ENCODE measurements at regions not wholly inside any gene's neighbourhood (a gene's known extent, or its start where the extent isn't known, plus 50 kb on each side); places are given as distances from the start of the nearest gene placed in this dataset.
"Not testable (repeated sequence)": the region's sequence is repeated elsewhere in the genome, so short reads cannot be mapped to it uniquely, and the experiment has no call there.

GRCh38 chr12:19972325-19973288, 395.7 kb upstream of the PDE3A start:
- no peak for DNase-seq

GRCh38 chr12:19978193-19978592, 390.1 kb upstream of the PDE3A start:
- no peak for DNase-seq

- DNase-seq: no peak
Measured at GRCh38 chr12:19979584-19979983, 388.8 kb upstream of the PDE3A start.

DNA sequence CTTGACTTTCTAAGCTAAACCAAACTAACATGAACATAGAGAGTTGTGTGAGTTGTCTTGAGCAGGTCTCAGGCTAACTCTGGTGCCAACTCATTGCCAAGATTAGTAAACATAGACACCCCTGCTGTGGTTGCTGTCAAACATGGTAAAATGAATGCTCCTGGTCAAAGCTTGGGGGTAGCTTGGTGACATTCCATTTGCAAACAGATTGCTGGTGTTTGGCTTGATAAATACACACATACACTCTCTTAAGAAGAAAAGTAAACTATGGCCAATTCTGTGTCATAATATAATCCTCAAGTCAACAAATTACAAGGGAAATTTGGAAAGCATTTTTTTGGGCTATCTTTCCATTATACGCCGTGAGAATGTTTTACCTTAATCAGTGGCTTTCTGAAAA, 386.4 kb upstream of the PDE3A start:
- no peak for DNase-seq

- DNase-seq: no peak
Measured at GRCh38 chr12:19988001-19988400, 380.3 kb upstream of the PDE3A start.

DNA sequence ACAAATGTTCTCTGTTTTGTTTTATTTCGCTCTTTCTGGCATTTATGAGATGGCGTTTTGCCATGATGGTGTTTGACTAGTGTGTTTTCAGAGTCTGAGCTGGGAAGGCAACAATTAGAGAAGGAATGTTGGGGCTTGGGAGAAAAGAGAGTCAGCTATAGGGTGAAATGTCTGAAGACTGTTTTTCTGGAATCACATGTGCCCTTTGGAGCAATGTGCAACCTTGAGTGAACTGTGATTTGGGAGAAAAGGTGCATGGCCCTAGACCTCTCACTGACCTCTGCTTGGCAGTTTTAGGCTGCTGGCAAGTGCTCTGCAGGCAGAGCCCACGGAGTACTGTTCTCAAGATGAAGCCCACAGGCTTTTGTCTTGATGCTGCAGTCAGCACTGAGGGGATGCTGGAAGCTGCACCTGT, 379.9 kb upstream of the PDE3A start:
- no peak for DNase-seq

DNA sequence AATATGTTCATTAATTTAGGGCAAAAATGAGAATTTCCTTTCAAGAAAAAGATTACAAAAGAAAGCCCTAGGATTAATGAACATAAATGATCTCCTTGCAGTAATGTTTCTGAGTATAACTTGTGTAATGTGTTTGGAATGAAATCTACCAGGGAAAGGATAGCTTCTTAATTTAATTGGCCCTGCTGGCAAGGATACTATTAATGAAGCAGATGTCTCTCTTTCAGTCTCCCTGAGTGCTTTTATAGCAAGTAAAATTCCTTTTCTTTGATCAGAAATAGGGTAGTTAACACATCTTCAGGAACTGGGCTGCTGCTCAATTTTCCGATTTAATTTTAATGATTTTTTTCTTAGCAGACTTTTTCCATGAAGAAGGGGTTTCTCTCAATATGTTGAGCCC, 379.4 kb upstream of the PDE3A start:
- no peak for DNase-seq

DNA sequence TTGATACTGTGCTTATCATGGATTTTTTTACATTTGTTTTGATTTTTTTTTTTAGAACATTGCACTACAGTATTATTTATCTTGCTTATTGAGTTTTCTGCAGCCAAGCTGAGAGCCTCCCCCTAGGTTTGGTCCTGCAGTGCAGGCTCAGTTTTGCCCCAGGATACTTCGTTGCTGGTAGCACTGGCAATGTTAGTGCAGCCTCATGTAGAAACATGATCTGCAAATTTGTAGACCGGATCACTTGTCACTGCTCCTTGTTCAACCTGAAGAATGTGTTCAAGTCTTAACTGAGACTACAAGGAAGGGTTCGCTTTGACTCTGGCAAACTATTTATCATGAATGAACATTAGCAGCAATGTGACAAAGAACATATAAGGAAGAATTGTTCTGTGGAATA, 377.2 kb upstream of the PDE3A start:
- no peak for DNase-seq

DNA sequence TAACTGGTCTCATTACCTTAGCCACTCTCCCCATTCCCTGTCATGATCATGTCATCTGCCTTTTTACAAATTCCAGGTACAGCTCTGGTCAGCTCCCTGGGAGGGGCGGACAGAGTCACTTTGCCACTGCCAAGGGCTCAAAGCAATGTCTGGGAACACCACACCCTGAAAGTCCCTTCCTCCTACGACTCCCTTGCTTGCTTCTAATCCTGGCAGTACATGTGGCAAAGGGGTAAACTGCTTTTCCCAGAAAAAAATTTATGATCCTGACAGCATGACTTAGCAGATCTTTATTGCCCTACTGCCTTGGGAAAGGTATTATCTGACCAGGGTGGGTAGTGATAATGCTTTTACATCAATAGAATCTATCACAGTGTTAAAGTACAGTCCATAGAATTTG, 376.0 kb upstream of the PDE3A start:
- no peak for DNase-seq

DNA sequence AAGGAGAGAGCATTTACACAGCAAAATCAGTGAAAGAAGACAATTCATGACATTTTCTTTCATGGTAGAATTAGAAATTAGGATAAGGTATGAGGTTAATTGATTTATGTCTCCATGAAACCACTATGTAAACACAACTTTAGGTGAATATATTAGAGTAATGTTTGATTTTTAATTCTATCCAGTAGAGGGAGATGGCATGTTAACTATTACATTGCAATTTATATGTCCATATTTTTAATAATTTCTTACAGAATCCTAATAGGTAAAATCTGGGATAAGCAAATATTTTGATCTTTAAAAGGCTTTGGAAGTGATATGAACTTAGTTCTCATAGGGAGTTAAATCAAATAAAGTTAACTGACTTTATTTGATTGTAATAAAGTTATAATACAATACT, 373.4 kb upstream of the PDE3A start:
- DNase-seq: no peak

DNA sequence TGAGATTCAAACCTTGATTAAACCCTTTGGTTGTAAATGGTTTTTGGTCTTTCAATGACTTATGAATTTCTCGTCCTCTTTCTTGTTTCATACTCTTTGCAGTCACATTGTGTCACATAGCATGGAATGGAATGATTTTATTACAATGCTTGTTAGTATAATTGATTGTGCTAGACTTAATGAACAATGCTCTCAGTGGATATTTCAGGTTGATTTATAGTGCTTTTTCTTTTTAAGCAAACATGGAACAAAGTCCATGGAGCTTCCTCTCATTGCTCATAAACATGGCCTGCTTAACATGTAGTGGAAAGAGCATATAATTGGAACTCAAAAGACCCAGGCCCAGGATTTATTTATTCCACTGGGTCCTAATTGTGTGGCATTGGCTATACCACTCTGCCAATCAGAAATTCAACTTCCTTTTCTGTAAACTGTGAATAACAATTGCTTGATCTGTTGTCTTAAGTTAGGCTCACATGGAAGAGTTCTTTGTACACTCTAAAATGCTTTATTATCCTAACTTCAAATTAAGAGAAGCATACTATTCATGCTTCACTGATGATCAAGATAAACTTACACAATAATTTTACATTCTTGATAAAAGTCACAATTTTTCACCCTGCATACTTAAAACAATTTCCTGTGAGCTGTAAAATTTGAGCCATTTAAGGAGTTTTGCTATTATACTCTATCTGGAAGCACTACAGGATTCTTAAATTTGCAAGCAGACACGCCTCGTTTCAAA, 370.5 kb upstream of the PDE3A start:
- no peak for DNase-seq

DNA sequence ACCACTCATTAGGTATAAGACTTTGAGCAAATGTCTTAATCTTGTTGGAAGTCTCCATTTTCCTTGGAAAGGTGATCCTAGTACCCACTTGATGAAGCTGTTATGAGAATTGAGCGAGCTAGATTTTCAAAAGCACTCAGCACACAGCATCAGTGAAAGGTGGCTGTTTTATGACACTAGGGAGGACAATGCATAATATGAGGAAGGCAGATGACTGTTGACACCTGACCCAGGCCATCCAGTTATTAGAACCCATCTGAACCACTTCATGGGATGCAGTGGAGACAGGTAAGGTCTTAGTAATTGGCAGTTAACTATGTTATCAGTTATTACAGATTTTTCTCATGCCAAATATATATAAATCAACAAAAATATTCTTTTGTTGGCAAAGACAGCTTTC, 369.9 kb upstream of the PDE3A start:
- no peak for DNase-seq

- DNase-seq: no peak
Measured at GRCh38 chr12:19998961-19999804, 369.2 kb upstream of the PDE3A start.

GRCh38 chr12:19999805-20000138, 368.6 kb upstream of the PDE3A start:
- DNase-seq: no peak

GRCh38 chr12:20000229-20000849, 368.0 kb upstream of the PDE3A start:
- DNase-seq: no peak

DNA sequence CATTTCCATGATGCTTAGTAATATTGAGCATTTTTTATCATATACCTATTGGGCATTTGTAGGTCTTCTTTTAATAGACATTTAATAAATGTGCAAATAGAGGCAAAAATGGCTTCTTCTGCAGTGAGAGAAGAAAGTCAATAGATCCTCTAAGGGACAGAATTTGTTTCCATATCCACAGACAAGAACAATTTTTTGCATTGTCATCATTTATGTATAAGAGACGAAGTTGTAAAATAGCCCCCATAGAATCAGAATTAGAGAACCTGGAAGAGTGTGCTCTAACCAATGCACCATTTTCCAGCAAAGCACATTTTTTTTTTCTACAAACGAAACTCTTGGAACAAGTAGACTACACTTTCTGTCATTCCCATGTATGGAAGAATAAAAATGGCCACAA, 365.1 kb upstream of the PDE3A start:
- no peak for DNase-seq

GRCh38 chr12:20004952-20005351, 363.4 kb upstream of the PDE3A start:
- no peak for DNase-seq

- DNase-seq: no peak
Measured at GRCh38 chr12:20006871-20007730, 361.2 kb upstream of the PDE3A start.

DNA sequence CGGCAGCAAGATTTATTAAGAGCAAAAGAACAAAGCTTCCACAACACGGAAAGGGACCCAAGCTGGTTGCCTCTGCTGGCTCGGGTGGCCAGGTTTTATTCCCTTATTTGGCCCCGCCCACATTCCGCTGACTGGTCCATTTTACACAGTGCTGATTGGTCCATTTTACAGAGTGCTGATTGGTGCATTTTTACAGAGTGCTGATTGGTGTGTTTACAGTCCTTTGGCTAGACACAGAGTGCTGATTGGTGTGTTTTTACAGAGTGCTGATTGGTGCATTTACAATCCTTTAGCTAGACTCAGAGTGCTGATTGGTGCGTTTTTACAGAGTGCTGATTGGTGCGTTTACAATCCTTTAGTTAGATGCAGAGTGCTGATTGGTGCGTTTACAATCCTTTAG, 358.4 kb upstream of the PDE3A start:
- DNase-seq: not testable (repeated sequence)

- peak in 2 of 56 donors; percentile 4 to 29 for DNase-seq
Measured at GRCh38 chr12:20011200-20011599, 357.1 kb upstream of the PDE3A start.
